Type B pancreatic cell (in vitro differentiated cells): ENCODE measurements at regions not wholly inside any gene's neighbourhood (a gene's known extent, or its start where the extent isn't known, plus 50 kb on each side); places are given as distances from the start of the nearest gene placed in this dataset.
A peak's percentile ranks its signal among the peaks of the same experiment; 100 is the strongest.

ENCODE experiments used
- DNase-seq: peaks from one replicate; pipeline ENCODE4 v3.0.0; 2021; ENCODE audit warnings: mixed read lengths; ENCODE audit not compliant: unreplicated experiment; ENCODE audit errors: extremely low spot score
- H3K27ac Mint-ChIP-seq: 2 replicates; pipeline ENCODE4 v1.8.0; 2021; ENCODE audit warnings: mild to moderate bottlenecking, mixed read lengths
- H3K27me3 Mint-ChIP-seq: 2 replicates; pipeline ENCODE4 v1.8.0; 2021; ENCODE audit warnings: mixed read lengths
- H3K36me3 Mint-ChIP-seq: 2 replicates; pipeline ENCODE4 v1.8.0; 2021; ENCODE audit warnings: mixed read lengths
- H3K4me1 Mint-ChIP-seq: one replicate; pipeline ENCODE4 v1.8.0; 2021; ENCODE audit warnings: mixed read lengths; ENCODE audit not compliant: unreplicated experiment
- H3K4me3 Mint-ChIP-seq: 2 replicates; pipeline ENCODE4 v1.8.0; 2021; ENCODE audit warnings: mild to moderate bottlenecking, mixed read lengths
- H3K9me3 Mint-ChIP-seq: 2 replicates; pipeline ENCODE4 v1.8.0; 2021; ENCODE audit warnings: mixed read lengths
- CTCF ChIP-seq: fragments of 200-600 bp; sonication (generic); conservative IDR thresholded peaks from 2 replicates; pipeline ENCODE4 v1.5.0; 2021; ENCODE audit warnings: antibody characterized with exemption, mild to moderate bottlenecking

DNA sequence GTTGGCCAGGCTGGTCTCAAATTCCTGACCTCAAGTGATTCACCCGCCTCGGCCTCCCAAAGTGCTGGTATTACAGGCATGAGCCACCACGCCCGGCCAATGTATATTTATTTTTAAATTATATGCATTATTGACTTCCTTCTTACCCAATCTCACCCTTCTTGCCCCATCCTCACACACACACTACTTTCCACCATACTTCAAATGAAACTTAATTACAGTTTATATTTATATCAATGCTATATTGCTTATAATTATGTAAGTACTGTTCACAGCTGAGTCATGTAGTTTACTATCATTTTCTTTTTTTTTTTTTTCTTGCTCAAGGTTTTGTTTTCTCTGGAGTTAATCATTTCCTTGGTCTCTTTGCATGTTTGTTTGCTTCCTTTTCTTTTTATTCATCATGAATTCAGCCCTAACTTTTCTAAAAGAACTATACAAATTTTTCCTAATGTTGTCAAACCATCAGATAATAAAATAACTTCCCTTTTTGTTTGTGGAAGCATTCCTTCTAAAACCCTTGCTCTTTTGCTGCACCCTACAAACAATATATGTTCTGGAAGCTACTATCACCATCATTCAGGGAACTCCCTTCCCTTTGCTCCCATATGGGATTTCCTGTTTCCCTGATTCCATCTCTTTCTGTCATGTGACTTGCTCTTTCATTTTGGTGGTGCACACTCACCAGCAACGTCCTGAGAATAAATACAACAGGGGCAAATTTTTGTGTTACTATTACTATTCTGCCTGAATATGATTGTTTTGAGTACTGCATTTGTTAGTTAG lies 201.7 kb upstream of the SASH1 start:
- Mint-ChIP-seq H3K36me3 (no peaks in the 10 kb centered on the region), H3K4me3 (no peak overlapping the region), H3K27me3 (no peaks in the 10 kb centered on the region)

GRCh38 chr6:148142821-148143220 lies 199.8 kb upstream of the SASH1 start:
- Mint-ChIP-seq H3K36me3 (no peaks in the 10 kb centered on the region), H3K27ac (no peak overlapping the region), H3K4me1 (peaks cover 11% of the 10 kb centered on the region), H3K4me3 (no peak overlapping the region), H3K9me3 (peaks cover 6% of the 10 kb centered on the region), H3K27me3 (no peaks in the 10 kb centered on the region)
- no peak for TF ChIP-seq CTCF
- no peak for DNase-seq

More for the DNA sequence above, 201.7 kb upstream of the SASH1 start:
- DNase-seq = no peak
- H3K27ac Mint-ChIP-seq = no peak overlapping the region
- peaks cover 6% of the 10 kb centered on the region for H3K9me3 Mint-ChIP-seq
- H3K4me1 Mint-ChIP-seq = peaks cover 4% of the 10 kb centered on the region
- no peak for TF ChIP-seq CTCF

DNA sequence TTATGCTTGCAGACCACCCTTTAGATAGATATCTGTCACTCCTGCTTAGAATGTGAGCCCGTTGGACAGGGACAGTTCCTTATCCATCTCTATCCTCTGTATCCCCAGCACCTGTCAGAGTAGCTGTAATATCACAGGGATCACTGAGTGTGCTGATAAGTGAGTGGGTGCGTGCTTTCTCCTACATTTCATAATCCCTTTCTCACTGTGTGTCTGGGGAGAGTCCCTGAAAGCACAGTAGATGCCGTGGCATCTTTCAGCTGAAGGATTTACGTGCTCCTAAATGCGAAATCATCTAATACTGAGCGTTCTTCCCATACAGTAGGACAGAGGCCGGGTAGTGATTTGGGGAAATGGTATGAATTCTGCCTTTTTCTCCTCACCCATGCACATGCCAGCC lies 198.9 kb upstream of the SASH1 start:
- Mint-ChIP-seq H3K27ac (no peak overlapping the region), H3K4me3 (no peak overlapping the region)

GRCh38 chr6:148144917-148145521 lies 197.6 kb upstream of the SASH1 start:
- TF ChIP-seq CTCF = peak; percentile 90

More for the DNA sequence above, 198.9 kb upstream of the SASH1 start:
- Mint-ChIP-seq H3K9me3 (peaks cover 6% of the 10 kb centered on the region), H3K36me3 (no peaks in the 10 kb centered on the region), H3K4me1 (peaks cover 11% of the 10 kb centered on the region), H3K27me3 (no peaks in the 10 kb centered on the region)
- no peak for TF ChIP-seq CTCF
- DNase-seq = no peak

DNA sequence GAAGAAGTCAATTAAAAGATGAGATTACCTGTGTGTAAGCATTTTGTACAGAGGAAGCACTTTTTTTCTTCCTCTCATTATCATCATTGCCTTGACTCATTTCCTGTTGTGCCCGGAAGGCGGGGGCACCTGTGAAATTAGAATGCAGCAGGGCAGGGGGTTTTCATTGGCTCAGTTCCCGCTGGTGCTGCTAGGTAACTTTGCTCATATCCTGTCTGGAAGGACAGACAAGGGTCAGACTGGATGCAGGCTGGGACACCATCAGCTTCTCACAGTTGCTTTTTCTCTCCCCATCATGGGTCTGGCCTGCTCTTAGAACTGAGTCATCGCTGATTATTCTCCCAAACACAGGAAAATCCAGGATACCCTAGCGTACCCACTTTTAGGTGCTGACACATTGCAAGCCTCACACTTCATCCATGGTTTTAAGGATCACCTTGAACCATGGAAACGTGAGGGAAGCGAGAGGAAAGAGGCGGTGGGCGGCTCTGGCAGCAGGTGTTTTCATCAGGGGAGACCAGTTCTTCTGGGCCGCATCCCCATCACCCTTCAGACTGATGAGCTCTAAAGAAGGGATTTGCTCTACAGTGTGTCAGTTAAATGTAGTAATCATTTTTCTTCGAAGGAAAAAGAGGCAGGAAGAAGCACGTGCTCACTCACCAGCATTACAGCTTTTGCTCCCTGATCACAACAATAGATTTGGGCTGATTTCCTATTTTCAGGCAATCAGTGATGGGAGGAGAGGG lies 195.7 kb upstream of the SASH1 start:
- Mint-ChIP-seq H3K27ac (no peak overlapping the region), H3K36me3 (no peaks in the 10 kb centered on the region), H3K9me3 (no peaks in the 10 kb centered on the region), H3K4me1 (peaks cover 15% of the 10 kb centered on the region), H3K4me3 (no peak overlapping the region), H3K27me3 (no peaks in the 10 kb centered on the region)
- TF ChIP-seq CTCF = no peak
- DNase-seq = no peak

More at GRCh38 chr6:148144917-148145521, 197.6 kb upstream of the SASH1 start:
- no peak overlapping the region for H3K4me3 Mint-ChIP-seq
- H3K36me3 Mint-ChIP-seq = no peaks in the 10 kb centered on the region
- H3K27ac Mint-ChIP-seq = no peak overlapping the region
- H3K27me3 Mint-ChIP-seq = no peaks in the 10 kb centered on the region
- peaks cover 11% of the 10 kb centered on the region for H3K4me1 Mint-ChIP-seq
- no peak for DNase-seq
- H3K9me3 Mint-ChIP-seq = peaks cover 6% of the 10 kb centered on the region
